Smooth muscle cell (in vitro differentiated cells): ENCODE measurements at regions not wholly inside any gene's neighbourhood (a gene's known extent, or its start where the extent isn't known, plus 50 kb on each side); places are given as distances from the start of the nearest gene placed in this dataset.

Experiments used
- DNase-seq: peaks from one replicate; lab custom pipeline; 2025; ENCODE audit not compliant: unreplicated experiment; lab: John Stamatoyannopoulos, UW
- H2AFZ ChIP-seq: fragments of 200-600 bp; sonication (generic); 2 replicates; pipeline ENCODE4 v1.6.0; 2016; ENCODE audit warnings: antibody characterized with exemption, low read depth, mild to moderate bottlenecking
- H3F3A ChIP-seq: fragments of 200-600 bp; sonication (generic); 2 replicates; pipeline ENCODE4 v1.6.0; 2017; ENCODE audit warnings: antibody characterized with exemption, low read depth
- H3K27ac ChIP-seq: fragments of 200-600 bp; sonication (generic); 2 replicates; pipeline ENCODE4 v1.5.1; 2016; ENCODE audit warnings: low read depth, mild to moderate bottlenecking
- H3K27me3 ChIP-seq: fragments of 200-600 bp; sonication (generic); 2 replicates; pipeline ENCODE4 v1.6.1; 2016; ENCODE audit warnings: low read depth, mild to moderate bottlenecking
- H3K36me3 ChIP-seq: fragments of 200-600 bp; sonication (generic); 2 replicates; pipeline ENCODE4 v1.5.1; 2016; ENCODE audit warnings: low read depth
- H3K4me1 ChIP-seq: fragments of 200-600 bp; sonication (generic); 2 replicates; pipeline ENCODE4 v1.5.1; 2016; ENCODE audit warnings: low read depth
- H3K4me2 ChIP-seq: fragments of 200-600 bp; sonication (generic); 2 replicates; pipeline ENCODE4 v1.6.0; 2016; ENCODE audit warnings: mild to moderate bottlenecking
- H3K4me3 ChIP-seq: fragments of 200-600 bp; sonication (generic); 2 replicates; pipeline ENCODE4 v1.5.1; 2016; ENCODE audit warnings: mild to moderate bottlenecking
- H3K79me2 ChIP-seq: fragments of 200-600 bp; sonication (generic); 2 replicates; pipeline ENCODE4 v1.6.0; 2016; ENCODE audit warnings: low read depth, mild to moderate bottlenecking
- H3K9ac ChIP-seq: fragments of 200-600 bp; sonication (generic); 2 replicates; pipeline ENCODE4 v1.6.0; 2016; ENCODE audit warnings: low read depth
- H3K9me3 ChIP-seq: fragments of 200-600 bp; sonication (generic); replicated peaks from 2 replicates; pipeline ENCODE4 v1.5.1; 2016; ENCODE audit warnings: low read depth
- H4K20me1 ChIP-seq: fragments of 200-600 bp; sonication (generic); 2 replicates; pipeline ENCODE4 v1.6.0; 2016; ENCODE audit warnings: low read depth
- WGBS: methylation state at CpG from one replicate; pipeline ENCODE4 v1.1.7; 2016; ENCODE audit warnings: low lambda C conversion rate; 5-methylcytosine and 5-hydroxymethylcytosine counted together
- TF ChIP-seq, protein P1 (sequence below): fragments of 200-600 bp; sonication (generic); IDR thresholded peaks from 2 replicates; pipeline ENCODE4 v1.5.1; 2017; ENCODE audit warnings: borderline replicate concordance, mild to moderate bottlenecking, antibody characterized with exemption; ENCODE audit not compliant: insufficient read depth, poor library complexity, severe bottlenecking

DNA sequence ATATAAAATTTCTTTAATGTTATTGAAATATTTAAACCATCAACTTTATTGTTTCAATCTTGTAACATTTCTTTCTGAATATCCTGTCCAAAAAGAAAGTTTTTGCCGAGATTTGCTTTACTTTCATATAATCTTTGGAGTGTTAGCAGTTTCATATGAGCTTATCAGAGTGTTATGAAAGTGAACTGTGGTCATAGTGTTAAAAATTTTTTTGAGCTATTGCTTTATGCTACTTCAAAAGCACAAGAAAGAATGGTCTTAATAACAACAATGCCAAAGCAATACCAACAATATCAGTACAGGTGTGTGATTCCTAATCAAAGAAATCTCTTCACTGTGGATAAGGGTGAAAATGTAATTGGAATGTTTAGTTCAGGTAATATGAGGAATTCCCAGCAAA lies 1994.9 kb upstream of the FLRT2 start:
- Histone ChIP-seq H3K36me3 (no peaks in the 10 kb centered on the region), H4K20me1 (no peaks in the 10 kb centered on the region), H3K79me2 (no peaks in the 10 kb centered on the region), H3K9me3 (no peaks in the 10 kb centered on the region), H3K27ac (no peak overlapping the region), H3K4me2 (no peak overlapping the region), H3K27me3 (no peaks in the 10 kb centered on the region), H3K4me3 (no peak overlapping the region), H3K9ac (no peak overlapping the region), H3F3A (no peaks in the 10 kb centered on the region), H2AFZ (no peak overlapping the region), H3K4me1 (no peaks in the 10 kb centered on the region)
- 51% methylated on average over 1 of the region's 1 CpG for WGBS
- TF ChIP-seq, protein P1, sequence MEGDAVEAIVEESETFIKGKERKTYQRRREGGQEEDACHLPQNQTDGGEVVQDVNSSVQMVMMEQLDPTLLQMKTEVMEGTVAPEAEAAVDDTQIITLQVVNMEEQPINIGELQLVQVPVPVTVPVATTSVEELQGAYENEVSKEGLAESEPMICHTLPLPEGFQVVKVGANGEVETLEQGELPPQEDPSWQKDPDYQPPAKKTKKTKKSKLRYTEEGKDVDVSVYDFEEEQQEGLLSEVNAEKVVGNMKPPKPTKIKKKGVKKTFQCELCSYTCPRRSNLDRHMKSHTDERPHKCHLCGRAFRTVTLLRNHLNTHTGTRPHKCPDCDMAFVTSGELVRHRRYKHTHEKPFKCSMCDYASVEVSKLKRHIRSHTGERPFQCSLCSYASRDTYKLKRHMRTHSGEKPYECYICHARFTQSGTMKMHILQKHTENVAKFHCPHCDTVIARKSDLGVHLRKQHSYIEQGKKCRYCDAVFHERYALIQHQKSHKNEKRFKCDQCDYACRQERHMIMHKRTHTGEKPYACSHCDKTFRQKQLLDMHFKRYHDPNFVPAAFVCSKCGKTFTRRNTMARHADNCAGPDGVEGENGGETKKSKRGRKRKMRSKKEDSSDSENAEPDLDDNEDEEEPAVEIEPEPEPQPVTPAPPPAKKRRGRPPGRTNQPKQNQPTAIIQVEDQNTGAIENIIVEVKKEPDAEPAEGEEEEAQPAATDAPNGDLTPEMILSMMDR: no peak
- DNase-seq: no peak

DNA sequence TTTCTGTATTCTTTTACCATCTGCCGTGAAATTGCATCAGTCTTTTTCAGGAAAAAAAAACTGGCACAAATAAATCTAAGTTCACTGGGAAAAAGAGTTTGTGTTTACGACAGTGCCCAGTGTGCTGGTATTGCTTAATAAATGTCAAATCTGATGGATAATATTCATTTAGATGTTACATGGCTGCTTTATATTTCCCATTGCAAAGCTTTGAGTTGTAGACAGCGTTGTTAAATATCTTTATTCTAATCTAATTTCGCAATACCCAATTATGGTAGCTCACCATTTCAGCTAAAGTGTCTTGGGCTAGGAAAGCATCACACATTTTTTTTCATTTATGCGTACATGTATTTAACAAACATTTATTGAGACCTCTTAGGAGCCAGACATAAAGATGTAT lies 1994.5 kb upstream of the FLRT2 start:
- H3K27ac ChIP-seq: no peak overlapping the region
- no peak overlapping the region for H2AFZ ChIP-seq
- H3F3A ChIP-seq: no peaks in the 10 kb centered on the region
- no peaks in the 10 kb centered on the region for H4K20me1 ChIP-seq
- no peaks in the 10 kb centered on the region for H3K79me2 ChIP-seq
- 85% methylated on average over 5 of the region's 5 CpGs for WGBS
- no peaks in the 10 kb centered on the region for H3K4me1 ChIP-seq
- no peaks in the 10 kb centered on the region for H3K27me3 ChIP-seq
- H3K9me3 ChIP-seq: no peaks in the 10 kb centered on the region
- no peak for DNase-seq
- TF ChIP-seq, protein P1: no peak
- H3K36me3 ChIP-seq: no peaks in the 10 kb centered on the region
- H3K9ac ChIP-seq: no peak overlapping the region
- H3K4me3 ChIP-seq: no peak overlapping the region
- no peak overlapping the region for H3K4me2 ChIP-seq

DNA sequence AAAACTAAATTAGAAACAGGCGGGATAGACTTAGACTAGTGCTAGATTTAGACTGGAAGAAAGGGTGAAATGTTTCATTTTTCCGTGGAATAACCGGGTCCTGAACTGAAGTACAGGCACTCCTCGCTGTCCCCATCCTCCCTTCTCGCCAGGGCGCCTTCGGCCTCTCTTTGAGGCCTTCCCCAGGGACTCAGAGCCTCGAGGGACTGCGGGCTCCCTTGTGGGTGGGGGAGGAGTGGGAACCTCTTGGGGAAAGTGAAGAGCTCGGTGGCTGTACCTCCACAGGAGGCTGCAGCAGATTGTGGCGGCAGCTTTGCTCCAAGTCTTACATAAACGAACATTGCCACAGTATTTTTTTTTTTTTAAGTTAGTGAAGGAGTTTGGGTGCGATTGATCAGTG lies 1988.8 kb upstream of the FLRT2 start:
- Histone ChIP-seq H3K27ac (no peak overlapping the region), H3K27me3 (no peaks in the 10 kb centered on the region), H3K4me3 (no peak overlapping the region), H2AFZ (no peak overlapping the region), H3K9me3 (no peaks in the 10 kb centered on the region), H3K79me2 (no peaks in the 10 kb centered on the region), H3K9ac (no peak overlapping the region), H3K4me1 (no peaks in the 10 kb centered on the region), H3F3A (no peaks in the 10 kb centered on the region), H4K20me1 (no peaks in the 10 kb centered on the region), H3K36me3 (no peaks in the 10 kb centered on the region), H3K4me2 (no peak overlapping the region)
- TF ChIP-seq, protein P1: no peak
- DNase-seq: no peak
- WGBS: 94% methylated on average over 13 of the region's 13 CpGs

DNA sequence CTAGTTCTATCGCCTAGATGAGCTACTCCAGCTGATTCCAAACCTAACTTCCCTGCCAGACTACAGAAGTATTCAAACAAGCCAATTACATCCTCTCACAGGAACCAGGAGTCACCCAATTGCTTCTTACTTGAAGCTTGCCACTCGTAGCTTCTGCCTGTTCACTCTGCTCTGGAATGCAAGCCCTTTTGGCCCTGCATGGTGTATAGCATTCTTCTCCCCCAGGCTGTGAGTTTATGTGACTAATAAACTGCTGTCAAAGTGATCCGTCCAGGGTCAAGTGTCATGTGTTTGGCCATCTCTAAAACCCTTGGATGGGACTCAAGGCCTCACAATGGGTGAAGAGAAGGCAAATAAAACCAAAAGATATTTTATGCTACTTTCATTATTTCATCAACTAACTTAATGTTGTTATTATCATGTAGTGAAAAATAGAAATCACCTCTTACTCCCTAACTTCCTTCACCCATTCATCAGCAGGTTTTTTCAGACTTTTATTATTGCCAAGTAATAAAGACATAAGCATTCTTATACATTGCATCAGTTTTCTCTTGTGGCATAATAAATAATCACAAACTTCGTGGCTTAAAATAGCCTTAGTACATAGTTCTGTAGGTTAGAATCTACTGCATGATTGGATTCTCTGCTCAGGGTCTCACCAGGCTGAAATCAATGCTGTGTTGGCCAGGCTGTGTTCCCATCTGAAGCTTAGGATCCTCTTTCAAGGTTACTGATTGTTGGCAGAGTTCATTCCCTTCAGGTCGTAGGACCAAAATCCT lies 1981.7 kb upstream of the FLRT2 start:
- TF ChIP-seq, protein P1: no peak
- H3K36me3 ChIP-seq: no peaks in the 10 kb centered on the region
- H3K27me3 ChIP-seq: no peaks in the 10 kb centered on the region
- no peaks in the 10 kb centered on the region for H3K4me1 ChIP-seq
- no peaks in the 10 kb centered on the region for H3F3A ChIP-seq
- 59% methylated on average over 5 of the region's 5 CpGs for WGBS
- H3K9ac ChIP-seq: no peak overlapping the region
- no peak overlapping the region for H3K4me2 ChIP-seq
- H3K9me3 ChIP-seq: no peaks in the 10 kb centered on the region
- no peak overlapping the region for H3K4me3 ChIP-seq
- no peaks in the 10 kb centered on the region for H3K79me2 ChIP-seq
- H4K20me1 ChIP-seq: no peaks in the 10 kb centered on the region
- peak overlapping the region; percentile 29 for H2AFZ ChIP-seq
- no peak overlapping the region for H3K27ac ChIP-seq
- DNase-seq: no peak
